Upper lobe of left lung (tissue), 6 donors: ENCODE measurements at regions not wholly inside any gene's neighbourhood (a gene's known extent, or its start where the extent isn't known, plus 50 kb on each side); places are given as distances from the start of the nearest gene placed in this dataset.
"Not testable (repeated sequence)": the region's sequence is repeated elsewhere in the genome, so short reads cannot be mapped to it uniquely, and the experiment has no call there.

Experiments used
- ATAC-seq, 2 donors: fragments of 200-7000 bp; cut with Tn5 transposase; one replicate each; pipeline ENCODE4 v1.9.1; 2022; ENCODE audit warnings: mild to moderate bottlenecking in 2 of 2, moderate library complexity in 2 of 2; ENCODE audit not compliant: low FRiP score in 2 of 2
- DNase-seq, 2 donors: peaks; one replicate each; pipeline ENCODE4 v3.0.0-alpha.2; 2019 to 2020
- H3K27ac ChIP-seq, 4 donors: fragments of 200-600 bp; sonication (generic); one replicate each; pipeline ENCODE4 v1.5.1; 2016 to 2019
- H3K27me3 ChIP-seq, 4 donors: fragments of 200-600 bp; sonication (generic); one replicate each; pipeline ENCODE4 v1.5.1; 2017 to 2019
- H3K36me3 ChIP-seq, 4 donors: fragments of 200-600 bp; sonication (generic); one replicate each; pipeline ENCODE4 v1.5.1; 2016 to 2019
- H3K4me1 ChIP-seq, 4 donors: fragments of 200-600 bp; sonication (generic); one replicate each; pipeline ENCODE4 v1.5.1; 2018 to 2019
- H3K4me3 ChIP-seq, 4 donors: fragments of 200-600 bp; sonication (generic); one replicate each; pipeline ENCODE4 v1.5.1; 2017 to 2019; ENCODE audit warnings: mild to moderate bottlenecking in 2 of 4, moderate library complexity in 1 of 4
- H3K9me3 ChIP-seq, 4 donors: fragments of 200-600 bp; sonication (generic); one replicate each; pipeline ENCODE4 v1.5.1; 2018 to 2019
- CTCF ChIP-seq, 6 experiments: fragments of 450-650 bp in 4 of 6; fragments of 200-600 bp in 2 of 6; sonication (generic) in 2 of 6; IDR thresholded peaks; one replicate each; pipeline ENCODE4 v1.5.1; 2016 to 2019; ENCODE audit warnings: antibody characterized with exemption in 6 of 6
- EP300 ChIP-seq, 4 donors: sonication (generic); formaldehyde crosslinking; IDR thresholded peaks; one replicate each; pipeline ENCODE4 v1.5.1; 2017; ENCODE audit warnings: antibody characterized with exemption in 4 of 4, control low read depth in 2 of 4
- POLR2A ChIP-seq, 4 donors: fragments of 450-650 bp; IDR thresholded peaks; one replicate each; pipeline ENCODE4 v1.5.1; 2016 to 2017; ENCODE audit warnings: antibody characterized with exemption in 4 of 4, mild to moderate bottlenecking in 2 of 4
- POLR2AphosphoS5 ChIP-seq, 2 donors: sonication (generic); formaldehyde crosslinking; IDR thresholded peaks; one replicate each; pipeline ENCODE4 v1.5.1; 2017; ENCODE audit warnings: antibody characterized with exemption in 2 of 2
- WGBS, 2 donors: methylation state at CpG; one replicate each; pipeline ENCODE4 v1.1.5; 2017 to 2018; 5-methylcytosine and 5-hydroxymethylcytosine counted together
- donor health status: DM: no; HTN: no; CAD: no; lungs with moderate emphysema.
- donor health status: DM: no; HTN: yes; CAD: no; lungs with severe emphysema.

- not testable (repeated sequence) for H3K4me3 ChIP-seq, DNase-seq, H3K27me3 ChIP-seq, H3K36me3 ChIP-seq, ATAC-seq, H3K27ac ChIP-seq, H3K4me1 ChIP-seq
- H3K9me3 ChIP-seq = peaks cover 3 to 26% (median 17%) of the 10 kb centered on the region in 4 donors
- 53 to 81% methylated on average over 2 to 3 of the region's 3 CpGs for WGBS, 2 donors
These were observed 68.6 kb upstream of the IZUMO1R start for GRCh38 chr11:94235772-94236171.

- DNase-seq, H3K27me3 ChIP-seq, H3K36me3 ChIP-seq, H3K4me3 ChIP-seq, ATAC-seq, H3K27ac ChIP-seq, H3K4me1 ChIP-seq: not testable (repeated sequence)
- 81 to 84% methylated on average over 4 of the region's 4 CpGs for WGBS, 2 donors
- peaks cover 3 to 26% (median 17%) of the 10 kb centered on the region in 4 donors for H3K9me3 ChIP-seq
These were observed 68.0 kb upstream of the IZUMO1R start for GRCh38 chr11:94236416-94236815.

GRCh38 chr11:94237447-94238153 lies 66.8 kb upstream of the IZUMO1R start:
- H3K4me3 ChIP-seq, H3K27ac ChIP-seq, H3K36me3 ChIP-seq, H3K27me3 ChIP-seq, H3K4me1 ChIP-seq, ATAC-seq: not testable (repeated sequence)
- WGBS, 2 donors = 82 to 85% methylated on average over 18 of the region's 18 CpGs
- peak in 1 of 2 donors; percentile 82 for DNase-seq
- peak in 1 of 4 donors; percentile 16 for TF ChIP-seq POLR2A (IDR thresholded peaks at IDR 0.05)
- H3K9me3 ChIP-seq = peaks cover 3 to 26% (median 17%) of the 10 kb centered on the region in 4 donors

- peak; percentile 58 to 88 for ATAC-seq
These were observed 66.1 kb upstream of the IZUMO1R start for GRCh38 chr11:94238154-94238735.

GRCh38 chr11:94238774-94239173 lies 65.6 kb upstream of the IZUMO1R start:
- H3K27ac ChIP-seq, H3K4me3 ChIP-seq, DNase-seq, H3K27me3 ChIP-seq, H3K36me3 ChIP-seq, H3K4me1 ChIP-seq, ATAC-seq: not testable (repeated sequence)
- peaks cover 3 to 26% (median 17%) of the 10 kb centered on the region in 4 donors for H3K9me3 ChIP-seq

More at GRCh38 chr11:94238154-94238735, 66.1 kb upstream of the IZUMO1R start:
- H3K9me3 ChIP-seq = peaks cover 3 to 26% (median 17%) of the 10 kb centered on the region in 4 donors
- H3K27me3 ChIP-seq, DNase-seq, H3K4me1 ChIP-seq, H3K4me3 ChIP-seq, H3K36me3 ChIP-seq, H3K27ac ChIP-seq: not testable (repeated sequence)
- WGBS, 2 donors = 94% methylated on average over 24 of the region's 24 CpGs

GRCh38 chr11:94241896-94242295 lies 62.5 kb upstream of the IZUMO1R start:
- Histone ChIP-seq H3K9me3 (peaks cover 3 to 17% (median 14%) of the 10 kb centered on the region in 4 donors), H3K36me3 (no peaks in the 10 kb centered on the region), H3K27me3 (no peaks in the 10 kb centered on the region), H3K4me3 (no peak overlapping the region), H3K27ac (no peak overlapping the region), H3K4me1 (no peaks in the 10 kb centered on the region)
- DNase-seq (no peak), ATAC-seq (no peak)
- no peak for TF ChIP-seq POLR2A (IDR thresholded peaks at IDR 0.05)
- no peak for TF ChIP-seq CTCF (IDR thresholded peaks at IDR 0.05)
- TF ChIP-seq POLR2AphosphoS5 (IDR thresholded peaks at IDR 0.05) = no peak
- no peak for TF ChIP-seq EP300 (IDR thresholded peaks at IDR 0.05)
- WGBS, 2 donors = 61 to 76% methylated on average over 2 of the region's 2 CpGs

- peaks cover 0 to 4% (median under 1%) of the 10 kb centered on the region in 4 donors for H3K9me3 ChIP-seq
- DNase-seq (no peak), ATAC-seq (no peak)
- no peak overlapping the region for H3K4me3 ChIP-seq
- no peak for TF ChIP-seq EP300 (IDR thresholded peaks at IDR 0.05)
- no peak for TF ChIP-seq POLR2AphosphoS5 (IDR thresholded peaks at IDR 0.05)
- no peak for TF ChIP-seq CTCF (IDR thresholded peaks at IDR 0.05)
- TF ChIP-seq POLR2A (IDR thresholded peaks at IDR 0.05) = no peak
- no peaks in the 10 kb centered on the region for H3K27me3 ChIP-seq
- H3K4me1 ChIP-seq = no peaks in the 10 kb centered on the region
- 65 to 79% methylated on average over 4 of the region's 4 CpGs for WGBS, 2 donors
- no peaks in the 10 kb centered on the region for H3K36me3 ChIP-seq
- H3K27ac ChIP-seq = no peak overlapping the region
These were observed 60.5 kb upstream of the IZUMO1R start for GRCh38 chr11:94243571-94244515.
